Amygdala (tissue), 56 donors: ENCODE measurements at regions not wholly inside any gene's neighbourhood (a gene's known extent, or its start where the extent isn't known, plus 50 kb on each side); places are given as distances from the start of the nearest gene placed in this dataset.

ENCODE experiments used
- DNase-seq, 56 donors: peaks; one replicate each; lab custom pipeline; 2025; lab: John Stamatoyannopoulos, UW

DNA sequence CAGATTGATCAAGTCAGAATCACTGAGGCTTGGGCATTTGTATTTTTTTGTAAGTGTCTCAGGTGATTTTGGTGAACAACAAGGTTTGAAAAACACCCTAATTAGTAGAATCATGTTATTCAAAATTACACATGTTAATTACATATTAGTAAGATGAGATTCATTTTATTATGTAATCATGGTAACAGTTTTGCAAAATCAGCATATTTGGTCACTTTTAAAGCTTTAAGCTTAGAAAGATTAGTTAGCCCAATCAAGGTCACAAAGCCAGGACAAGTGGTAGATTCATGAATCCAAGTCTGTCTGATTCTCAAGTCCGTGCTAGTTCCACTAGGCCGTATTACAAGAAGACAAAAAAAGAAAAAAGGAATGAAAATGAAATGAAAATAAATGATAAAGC is 218.4 kb upstream of the FAR2 start:
- DNase-seq, result no peak

DNA sequence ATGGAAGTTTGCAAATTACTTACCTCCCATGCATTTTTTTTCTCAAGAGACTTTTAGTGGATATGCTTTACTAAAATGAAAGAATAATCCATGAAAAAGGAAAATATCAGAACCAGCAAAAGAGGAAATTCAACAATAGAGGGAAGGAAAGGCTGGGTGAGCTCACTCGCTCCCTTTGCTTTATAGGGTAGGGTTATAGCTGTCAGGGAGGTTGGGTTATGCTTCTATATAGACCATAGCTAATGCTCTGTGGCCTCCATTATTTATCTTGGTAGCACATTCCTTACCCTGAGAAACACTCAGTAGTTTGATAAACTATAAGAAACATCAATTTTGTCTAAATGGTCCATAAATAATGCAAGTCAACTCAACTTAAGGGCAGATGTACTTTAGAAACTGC is 215.9 kb upstream of the FAR2 start:
- DNase-seq, result no peak

DNA sequence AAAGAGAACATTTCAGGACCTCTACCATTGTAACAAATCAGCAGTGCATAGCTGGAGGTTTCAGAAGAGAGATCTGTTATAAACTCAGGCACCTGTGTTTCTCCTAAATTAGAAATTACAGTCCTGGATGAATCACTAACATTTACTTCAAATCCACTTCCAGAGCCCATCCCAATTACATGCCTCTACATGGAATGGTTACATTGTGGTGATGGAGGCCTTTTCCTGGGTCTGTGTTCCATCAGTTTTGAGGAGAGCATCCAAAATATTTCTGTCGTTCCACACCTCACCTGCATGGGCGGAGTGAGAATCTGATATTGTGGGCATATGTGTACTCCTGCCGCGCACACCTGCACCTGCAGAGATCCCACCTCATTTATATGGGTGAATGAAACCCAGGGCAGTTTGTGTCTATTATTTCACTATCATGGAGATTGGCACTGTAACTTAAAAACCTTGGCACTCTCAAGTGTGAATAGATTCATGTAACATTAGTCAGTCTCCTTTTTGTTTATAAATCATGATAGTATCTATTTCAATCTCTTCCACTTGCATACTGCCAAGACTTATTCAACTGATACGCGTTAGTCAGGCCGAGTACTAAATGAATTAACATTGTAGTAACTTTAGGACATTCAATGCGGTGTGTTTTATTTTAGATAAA is 215.1 kb upstream of the FAR2 start:
- DNase-seq, result no peak

DNA sequence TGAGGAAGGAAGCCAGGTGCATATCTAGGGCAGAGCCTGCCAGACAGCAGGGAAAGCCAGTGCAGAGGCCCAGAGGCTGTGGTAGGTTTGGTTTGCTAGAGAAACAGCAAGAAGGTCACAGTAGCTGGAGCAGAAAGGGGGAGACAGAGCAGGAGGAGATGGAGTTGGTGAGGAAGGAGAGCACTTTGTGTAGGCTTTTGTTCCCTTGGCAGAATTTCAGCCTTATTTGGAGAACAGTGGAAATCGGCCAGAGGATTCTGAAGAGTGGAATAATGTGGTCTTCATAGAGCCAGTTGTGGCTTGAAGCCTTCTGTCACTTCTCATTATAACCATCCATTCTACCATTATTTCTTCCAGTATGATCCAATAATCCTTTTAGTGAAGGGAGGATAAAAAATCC is 212.9 kb upstream of the FAR2 start:
- DNase-seq, result peak in 18 of 56 donors; percentile 1 to 55 (median 8)

- DNase-seq, result peak in 1 of 56 donors; percentile 1
Measured at GRCh38 chr12:28936711-28937110, 212.4 kb upstream of the FAR2 start.

DNA sequence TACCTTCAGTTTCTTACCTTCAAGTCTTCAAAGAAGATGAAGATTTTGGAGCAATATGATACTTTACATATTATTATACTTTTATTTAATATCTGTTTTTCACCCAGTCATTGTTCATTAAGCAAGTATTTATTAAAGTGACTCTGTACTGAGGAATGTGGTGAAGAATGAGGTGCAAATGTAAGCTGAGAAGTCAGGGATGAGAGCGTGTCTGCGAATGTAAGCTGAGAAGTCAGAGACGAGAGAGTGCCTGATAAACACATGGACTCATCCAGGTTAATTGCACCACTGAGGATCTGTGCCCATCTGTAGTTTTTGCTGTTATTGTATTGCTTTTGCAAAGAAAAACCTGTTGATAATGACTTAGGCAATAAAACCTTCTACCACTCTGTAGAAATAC is 211.9 kb upstream of the FAR2 start:
- DNase-seq, result no peak

DNA sequence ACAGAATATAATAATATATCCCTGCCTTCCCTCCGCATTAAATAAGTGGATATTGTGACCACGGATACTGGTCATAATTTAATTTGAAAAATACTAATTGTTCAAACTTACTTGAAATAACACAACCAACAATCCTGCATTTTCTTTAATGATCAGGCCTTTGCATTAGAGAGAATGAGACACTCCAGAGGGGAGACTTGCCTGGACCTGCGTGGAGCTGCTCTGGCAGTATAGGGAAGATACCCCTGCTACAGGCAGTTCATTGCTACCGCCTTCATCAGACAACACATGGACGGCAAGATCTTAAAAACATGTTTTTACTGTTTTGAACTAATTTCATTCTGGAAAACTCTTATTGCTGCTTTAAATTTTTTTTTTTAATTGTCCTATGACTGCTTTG is 211.0 kb upstream of the FAR2 start:
- no peak for DNase-seq

- no peak for DNase-seq
Measured at GRCh38 chr12:28938581-28939235, 210.4 kb upstream of the FAR2 start.

DNA sequence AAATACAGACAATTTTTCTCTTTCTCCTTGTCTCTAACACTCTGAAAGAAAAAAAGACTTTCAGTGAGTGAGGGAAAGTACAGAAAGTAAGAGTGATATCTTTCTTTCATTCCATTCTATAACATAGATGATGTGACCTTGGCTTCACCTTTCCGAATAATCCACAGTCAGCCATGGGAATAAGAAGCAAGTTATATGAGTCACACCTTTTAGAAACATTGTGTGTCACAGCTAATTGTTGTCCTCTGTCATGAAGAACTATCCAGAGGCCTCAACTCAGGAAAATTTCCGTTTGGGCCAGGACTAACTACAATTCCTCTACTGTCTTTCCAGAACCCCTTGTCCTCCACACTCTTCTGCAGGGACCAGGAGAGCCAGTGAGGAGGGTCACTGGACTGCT is 209.7 kb upstream of the FAR2 start:
- no peak for DNase-seq

- no peak for DNase-seq
Measured at GRCh38 chr12:28941248-28941647, 207.8 kb upstream of the FAR2 start.

GRCh38 chr12:28946361-28946760 is 202.7 kb upstream of the FAR2 start:
- no peak for DNase-seq

DNA sequence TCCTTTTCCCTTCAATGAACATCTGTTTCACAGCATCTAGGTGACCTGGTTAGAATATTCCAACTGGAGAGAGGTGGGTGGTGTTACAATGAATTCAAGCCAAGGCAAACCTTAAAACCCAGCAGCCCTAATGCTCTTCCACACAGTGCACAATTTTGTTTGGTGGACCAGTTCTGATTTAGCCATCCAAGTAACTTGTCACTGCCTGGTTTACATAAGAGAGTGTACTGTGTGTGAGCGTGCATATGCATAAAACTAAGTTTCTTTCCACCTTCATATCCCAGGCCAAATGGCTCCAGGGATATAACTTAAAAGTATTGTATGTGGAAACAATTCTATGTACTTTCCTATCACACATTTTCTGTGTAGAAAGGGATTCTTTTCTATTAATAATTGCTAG is 200.4 kb upstream of the FAR2 start:
- DNase-seq, result no peak

GRCh38 chr12:28949184-28949583 is 199.9 kb upstream of the FAR2 start:
- no peak for DNase-seq

DNA sequence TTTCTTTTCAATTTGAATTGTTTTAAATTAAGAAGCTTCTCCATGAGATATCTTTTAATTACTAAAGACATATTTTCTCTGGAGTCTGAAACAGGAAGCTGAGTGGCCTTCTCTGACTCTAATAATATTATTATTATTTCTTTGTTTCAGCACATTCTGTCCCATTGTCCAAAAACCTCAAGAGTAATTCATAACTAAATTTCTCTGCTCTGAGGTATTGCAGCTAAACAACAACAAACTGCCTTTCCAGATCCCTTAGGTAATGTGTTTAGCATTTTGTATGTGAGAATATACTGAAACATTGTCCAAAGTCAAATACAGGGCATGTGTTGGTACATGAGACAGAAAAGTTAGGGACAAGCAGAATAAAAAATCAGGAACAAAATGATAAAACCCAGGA is 199.0 kb upstream of the FAR2 start:
- DNase-seq, result no peak

DNA sequence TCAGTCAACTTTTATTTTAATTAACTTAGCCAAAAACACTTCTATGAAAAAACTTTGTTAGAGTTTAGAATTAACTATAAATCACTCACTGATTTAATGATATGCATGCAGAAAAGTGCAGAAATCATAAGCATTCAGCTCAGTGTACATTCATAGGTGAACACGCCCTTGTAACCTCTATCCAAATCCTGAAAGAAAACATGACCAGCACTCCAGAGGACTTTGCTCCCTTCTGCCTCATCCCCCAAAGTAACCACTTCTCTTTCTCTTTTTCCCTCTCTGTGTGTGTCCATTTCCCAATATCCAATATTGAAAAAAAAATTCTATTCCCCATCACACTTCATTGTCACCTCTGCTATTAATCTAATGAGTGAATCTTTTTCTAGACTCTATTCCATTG is 197.1 kb upstream of the FAR2 start:
- no peak for DNase-seq

DNA sequence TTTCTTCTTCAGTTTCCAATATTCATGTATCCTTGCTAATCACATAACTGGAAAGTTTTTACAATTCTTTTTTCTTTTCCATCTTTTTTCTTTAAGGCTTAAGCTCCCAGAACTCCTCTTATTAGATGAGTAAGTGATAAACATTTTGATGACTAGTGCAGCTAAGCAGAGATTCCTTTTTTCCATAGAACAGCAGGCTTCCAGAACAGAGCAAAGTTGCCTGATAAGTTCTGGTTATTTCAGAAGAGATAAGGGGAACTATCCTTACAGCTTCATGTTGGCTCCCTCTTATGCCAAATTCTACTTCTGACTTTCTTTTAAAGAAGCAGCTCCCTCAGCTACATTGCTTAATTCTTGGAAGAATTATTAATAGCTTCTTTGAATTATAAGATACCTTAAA is 194.7 kb upstream of the FAR2 start:
- no peak for DNase-seq

DNA sequence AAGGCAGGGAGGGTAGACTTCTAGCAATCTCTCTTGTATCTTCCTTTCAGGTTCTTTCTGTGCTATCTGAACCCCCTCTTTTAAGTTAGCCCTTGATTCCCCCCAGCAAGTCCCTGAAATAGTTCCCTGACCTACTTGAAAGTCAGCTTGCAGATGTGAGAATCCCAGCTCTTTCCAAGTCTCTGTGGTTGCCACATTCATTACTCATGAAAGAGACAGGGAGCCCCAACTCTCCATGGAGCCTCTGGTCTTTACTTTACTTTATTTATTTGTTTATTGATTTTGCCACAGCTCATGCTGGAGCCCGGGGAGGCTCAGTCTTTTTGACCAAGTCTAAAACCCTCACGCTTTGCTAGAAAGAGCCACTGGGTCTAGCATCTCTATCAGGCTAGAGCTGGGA is 193.6 kb upstream of the FAR2 start:
- DNase-seq, result no peak

DNA sequence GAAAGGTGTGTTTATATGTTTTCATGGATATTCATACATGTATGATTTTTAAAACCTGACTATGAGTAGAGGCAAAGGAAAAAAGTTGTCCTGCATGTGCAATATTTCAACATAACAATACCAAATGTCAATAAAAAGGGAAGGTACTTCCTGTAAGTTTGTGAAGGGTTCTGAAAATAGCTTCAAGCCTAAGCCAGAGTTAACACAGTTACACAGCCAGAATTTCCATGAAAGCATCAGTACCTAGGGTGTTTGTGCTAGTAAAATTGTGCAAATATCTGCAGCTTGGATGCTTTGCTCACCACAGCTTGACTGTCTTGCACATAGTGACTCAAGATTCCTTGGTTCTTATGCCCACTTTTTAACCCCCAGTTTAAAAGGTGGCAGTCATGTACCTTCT is 193.1 kb upstream of the FAR2 start:
- DNase-seq, result no peak

DNA sequence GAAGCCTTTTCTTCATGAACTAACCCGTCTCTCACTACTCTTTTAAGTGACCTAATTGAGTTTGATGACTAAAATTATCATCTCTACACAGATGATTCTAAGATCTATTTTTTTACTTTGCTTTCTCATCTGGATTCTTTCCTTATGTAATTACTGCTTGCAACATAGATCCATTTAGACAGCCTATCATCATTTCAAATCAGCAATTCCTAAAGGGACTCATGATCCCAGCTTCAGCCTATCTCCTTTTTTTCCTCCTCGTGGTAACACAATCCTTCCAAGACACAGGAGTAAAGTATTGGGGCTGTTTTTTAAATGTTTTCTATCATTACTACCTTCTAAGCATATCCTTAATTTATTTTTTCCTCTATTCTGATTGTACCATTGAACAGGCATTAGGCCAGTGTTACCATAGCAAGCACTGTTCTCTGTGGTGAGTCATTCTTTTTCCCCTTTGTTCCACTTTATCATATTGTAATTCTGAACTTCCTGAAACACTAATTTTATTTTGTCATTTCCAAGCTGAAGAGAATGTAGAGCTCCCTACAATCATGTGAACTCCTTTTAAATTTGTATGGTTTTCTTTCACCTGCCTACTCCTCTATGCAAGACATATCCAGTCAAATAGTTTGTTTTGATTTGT is 190.4 kb upstream of the FAR2 start:
- no peak for DNase-seq

DNA sequence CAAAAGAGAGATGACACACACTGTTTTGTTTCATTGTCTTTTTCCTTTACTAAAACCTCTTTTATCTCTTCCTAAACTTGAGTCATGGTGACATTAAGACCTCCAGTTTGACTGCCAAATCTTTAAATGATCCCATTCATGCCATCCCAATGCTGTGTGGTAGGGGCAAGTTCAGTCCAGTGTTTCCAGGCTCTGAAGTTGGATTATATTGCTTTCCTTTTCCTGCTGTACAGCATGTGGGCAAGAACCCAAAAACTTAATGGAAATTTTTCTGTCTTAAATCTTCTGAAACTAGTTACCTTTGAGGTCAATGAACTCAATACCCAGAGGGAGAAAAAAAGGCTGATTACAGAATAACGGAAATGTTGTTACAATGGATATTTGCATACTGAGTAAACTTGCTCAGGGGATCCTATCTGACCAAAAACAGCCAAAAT is 187.1 kb upstream of the FAR2 start:
- DNase-seq, result no peak

DNA sequence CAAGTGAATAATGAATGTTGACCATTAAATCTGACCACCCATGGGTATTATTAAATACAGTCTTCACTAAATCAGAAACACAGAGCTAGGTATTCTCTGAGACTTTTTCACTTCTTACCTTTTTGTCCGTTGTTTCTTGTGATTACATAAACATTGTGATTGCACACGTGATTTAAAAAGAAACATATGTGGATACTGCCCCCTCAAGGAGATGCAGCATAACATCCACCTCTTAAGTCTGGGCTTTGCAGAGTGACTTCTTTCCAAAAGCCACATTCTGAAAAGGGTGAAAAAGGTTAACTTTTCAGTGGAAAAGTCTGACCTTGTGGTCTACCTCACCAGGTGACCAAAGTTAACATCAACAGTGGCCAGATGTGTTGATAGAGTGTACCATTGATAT is 185.5 kb upstream of the FAR2 start:
- DNase-seq, result no peak
